ENCODE measurements at regions not wholly inside any gene's neighbourhood (a gene's known extent, or its start where the extent isn't known, plus 50 kb on each side); places are given as distances from the start of the nearest gene placed in this dataset.

GRCh38 chr5:97365163-97365845 lies 182.3 kb upstream of the RIOK2 start:
- Histone ChIP-seq H3K4me3 (no peak overlapping the region), H3K27me3 (no peaks in the 10 kb centered on the region), H3K4me1 (no peaks in the 10 kb centered on the region), H3K27ac (no peak overlapping the region), H3K9me3 (peaks cover 0 to 16% of the 10 kb centered on the region in 2 donors), H3K36me3 (no peaks in the 10 kb centered on the region)
- no peak for TF ChIP-seq POLR2AphosphoS5 (IDR thresholded peaks at IDR 0.05)
- no peak for TF ChIP-seq POLR2A (IDR thresholded peaks at IDR 0.05)
- no peak for TF ChIP-seq CTCF (IDR thresholded peaks at IDR 0.05)
- no peak for DNase-seq (ENCODE audit: low spot score in 2 of 2)
- intact Hi-C loops (cut with DNase I; ENCODE audit: low total_unique reads), result no loop called here

DNA sequence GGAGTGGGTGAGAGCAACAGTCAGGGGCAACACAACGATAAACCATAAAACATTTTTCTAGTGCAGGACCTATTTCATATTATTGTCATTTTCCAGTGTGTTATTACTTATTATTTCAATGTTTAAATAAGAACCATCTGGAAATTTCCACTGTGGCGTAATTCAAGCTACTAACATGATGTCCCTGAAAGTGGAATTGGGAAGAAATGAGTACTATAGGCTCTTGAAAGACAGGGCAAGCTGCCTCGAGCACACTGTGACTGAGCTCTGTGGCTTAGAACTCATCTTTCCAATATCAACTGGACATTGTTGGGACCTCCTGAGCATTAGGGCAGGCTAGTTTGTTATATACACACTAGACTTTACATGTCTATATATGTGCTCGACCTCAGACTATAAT lies 182.9 kb upstream of the RIOK2 start:
- H3K4me1 ChIP-seq, result no peaks in the 10 kb centered on the region
- no peaks in the 10 kb centered on the region for H3K36me3 ChIP-seq
- H3K9me3 ChIP-seq, result peaks cover 0 to 11% of the 10 kb centered on the region in 2 donors
- H3K27ac ChIP-seq, result no peak overlapping the region
- DNase-seq (ENCODE audit: low spot score in 2 of 2), result no peak
- TF ChIP-seq POLR2AphosphoS5 (IDR thresholded peaks at IDR 0.05), result no peak
- no peak for TF ChIP-seq POLR2A (IDR thresholded peaks at IDR 0.05)
- no peak for TF ChIP-seq CTCF (IDR thresholded peaks at IDR 0.05)
- H3K27me3 ChIP-seq, result no peaks in the 10 kb centered on the region
- intact Hi-C loops (cut with DNase I; ENCODE audit: low total_unique reads), result no loop called here
- H3K4me3 ChIP-seq, result no peak overlapping the region

GRCh38 chr5:97375959-97376358 lies 192.9 kb upstream of the RIOK2 start:
- Histone ChIP-seq H3K27me3 (no peaks in the 10 kb centered on the region), H3K4me3 (no peak overlapping the region), H3K27ac (no peak overlapping the region), H3K36me3 (peaks cover 3% of the 10 kb centered on the region), H3K4me1 (no peaks in the 10 kb centered on the region), H3K9me3 (no peaks in the 10 kb centered on the region)
- no peak for DNase-seq (ENCODE audit: low spot score in 2 of 2)
- intact Hi-C loops (cut with DNase I; ENCODE audit: low total_unique reads), result no loop called here
- no peak for TF ChIP-seq CTCF (IDR thresholded peaks at IDR 0.05)

- Histone ChIP-seq H3K27ac (no peak overlapping the region), H3K27me3 (no peaks in the 10 kb centered on the region), H3K9me3 (no peaks in the 10 kb centered on the region), H3K4me3 (no peak overlapping the region), H3K36me3 (peaks cover 3% of the 10 kb centered on the region), H3K4me1 (no peaks in the 10 kb centered on the region)
- no peak for DNase-seq (ENCODE audit: low spot score in 2 of 2)
- no peak for TF ChIP-seq POLR2AphosphoS5 (IDR thresholded peaks at IDR 0.05)
- no peak for TF ChIP-seq POLR2A (IDR thresholded peaks at IDR 0.05)
- TF ChIP-seq CTCF (IDR thresholded peaks at IDR 0.05), result no peak
- intact Hi-C loops (cut with DNase I; ENCODE audit: low total_unique reads), result no loop called here
These were observed 194.5 kb upstream of the RIOK2 start for GRCh38 chr5:97377582-97377981.

DNA sequence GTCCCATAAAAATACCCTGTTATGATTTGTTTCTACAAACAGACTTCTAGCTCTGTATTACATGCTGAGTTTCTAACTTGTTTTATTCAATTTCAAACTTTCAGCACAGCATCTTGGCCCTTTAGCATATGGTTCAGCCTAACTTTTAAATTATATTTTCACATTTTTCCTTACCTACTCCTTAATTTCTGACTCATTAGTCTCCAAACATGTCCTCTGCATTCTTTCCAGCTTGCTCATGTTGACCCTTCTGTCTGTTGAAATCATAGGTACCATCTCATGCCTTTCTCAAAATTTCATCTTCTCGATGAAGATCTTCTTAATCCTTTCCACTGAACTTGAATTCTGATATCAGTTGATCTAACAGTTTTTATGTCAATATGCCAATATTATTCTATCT lies 200.9 kb upstream of the RIOK2 start:
- Histone ChIP-seq H3K36me3 (no peaks in the 10 kb centered on the region), H3K27ac (no peak overlapping the region), H3K27me3 (no peaks in the 10 kb centered on the region), H3K4me3 (no peak overlapping the region), H3K9me3 (no peaks in the 10 kb centered on the region), H3K4me1 (no peaks in the 10 kb centered on the region)
- no peak for DNase-seq (ENCODE audit: low spot score in 2 of 2)
- TF ChIP-seq POLR2AphosphoS5 (IDR thresholded peaks at IDR 0.05), result no peak
- no peak for TF ChIP-seq POLR2A (IDR thresholded peaks at IDR 0.05)
- TF ChIP-seq CTCF (IDR thresholded peaks at IDR 0.05), result no peak
- intact Hi-C loops (cut with DNase I; ENCODE audit: low total_unique reads), result no loop called here
